K562 (cell line): ENCODE measurements at regions not wholly inside any gene's neighbourhood (a gene's known extent, or its start where the extent isn't known, plus 50 kb on each side); places are given as distances from the start of the nearest gene placed in this dataset.

ENCODE experiments used
- BCL6 ChIP-seq: fragments of 250-450 bp; sonication (Bioruptor Pico); IDR thresholded peaks from 2 replicates; pipeline ENCODE4 v1.4.0; 2020
- BRD4 ChIP-seq: fragments of 200-600 bp; sonication (generic); IDR thresholded peaks from 2 replicates; pipeline ENCODE4 v1.6.1; 2017; ENCODE audit warnings: inconsistent platforms
- CBX5 ChIP-seq: IDR thresholded peaks from 2 replicates; pipeline ENCODE4 v1.6.1; 2014; ENCODE audit warnings: low read depth, borderline replicate concordance
- GABPA ChIP-seq: fragments of 200-800 bp; sonication (Bioruptor generic); conservative IDR thresholded peaks from 2 replicates; pipeline ENCODE4 v1.6.1; 2016; ENCODE audit warnings: low read depth, missing genetic modification characterization, missing compliant biosample characterization
- IRF2 ChIP-seq: sonication (generic); formaldehyde crosslinking; IDR thresholded peaks from 2 replicates; pipeline ENCODE4 v1.8.1; 2022; ENCODE audit warnings: mild to moderate bottlenecking, missing genetic modification reagents
- KHSRP ChIP-seq: fragments of 450-650 bp; IDR thresholded peaks from 2 replicates; pipeline ENCODE4 v1.6.1; 2017
- THRAP3 ChIP-seq: fragments of 450-650 bp; IDR thresholded peaks from 2 replicates; pipeline ENCODE4 v1.6.1; 2016; ENCODE audit warnings: mild to moderate bottlenecking, inconsistent platforms, borderline replicate concordance
- YY1 ChIP-seq, 3 experiments: IDR thresholded peaks; 2 replicates each; pipeline ENCODE4 v1.6.1; 2011; ENCODE audit warnings: low read length in 2 of 3, mild to moderate bottlenecking in 2 of 3, moderate library complexity in 2 of 3, borderline replicate concordance in 1 of 3, control low read depth in 1 of 3, low read depth in 1 of 3; ENCODE audit not compliant: insufficient read depth in 3 of 3, insufficient replicate concordance in 2 of 3, control insufficient read depth in 1 of 3, insufficient read length in 1 of 3; ENCODE audit errors: extremely low read depth in 1 of 3
- ZEB2 ChIP-seq: fragments of 450-650 bp; IDR thresholded peaks from 2 replicates; pipeline ENCODE4 v1.6.1; 2016
- TF ChIP-seq, protein P1 (sequence below): conservative IDR thresholded peaks from 2 replicates; pipeline ENCODE4 v1.6.1; 2011; ENCODE audit warnings: low read depth, mild to moderate bottlenecking, low read length; ENCODE audit not compliant: control insufficient read depth

DNA sequence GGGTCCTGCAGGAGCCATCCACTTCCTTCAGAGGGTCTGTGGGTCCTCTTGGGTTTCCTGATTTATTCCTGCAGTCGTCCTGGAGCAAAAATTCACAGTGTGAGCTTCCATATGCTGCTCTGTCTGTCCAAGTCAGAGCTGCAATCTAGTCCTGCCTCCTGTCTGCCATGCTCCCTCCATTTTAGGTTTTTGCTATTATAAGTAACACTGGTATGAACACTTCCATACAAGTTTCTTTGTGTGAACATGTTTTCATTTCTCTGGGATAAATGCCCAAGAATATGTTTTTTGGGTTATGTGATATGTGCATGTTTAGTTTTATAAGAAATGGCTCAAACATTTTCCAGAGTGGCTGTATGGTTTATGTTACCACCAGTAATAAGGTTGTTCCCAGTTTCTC lies 188.1 kb downstream of the ACTR3B start:
- TF ChIP-seq THRAP3 (no peak), BCL6 (CRISPR knock-in tag) (no peak), BRD4 (no peak), GABPA (tag) (no peak), CBX5 (no peak), IRF2 (no peak), YY1 (IDR thresholded peaks at IDR 0.05; ENCODE audit: borderline replicate concordance in 1 of 3, control insufficient read depth in 1 of 3, extremely low read depth in 1 of 3, insufficient read depth in 3 of 3, insufficient read length in 1 of 3, insufficient replicate concordance in 2 of 3, low read depth in 1 of 3, low read length in 2 of 3) (no peak), KHSRP (no peak), ZEB2 (no peak)
- TF ChIP-seq, protein P1, sequence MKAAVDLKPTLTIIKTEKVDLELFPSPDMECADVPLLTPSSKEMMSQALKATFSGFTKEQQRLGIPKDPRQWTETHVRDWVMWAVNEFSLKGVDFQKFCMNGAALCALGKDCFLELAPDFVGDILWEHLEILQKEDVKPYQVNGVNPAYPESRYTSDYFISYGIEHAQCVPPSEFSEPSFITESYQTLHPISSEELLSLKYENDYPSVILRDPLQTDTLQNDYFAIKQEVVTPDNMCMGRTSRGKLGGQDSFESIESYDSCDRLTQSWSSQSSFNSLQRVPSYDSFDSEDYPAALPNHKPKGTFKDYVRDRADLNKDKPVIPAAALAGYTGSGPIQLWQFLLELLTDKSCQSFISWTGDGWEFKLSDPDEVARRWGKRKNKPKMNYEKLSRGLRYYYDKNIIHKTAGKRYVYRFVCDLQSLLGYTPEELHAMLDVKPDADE = no peak
